EH (cell line): ENCODE measurements at regions not wholly inside any gene's neighbourhood (a gene's known extent, or its start where the extent isn't known, plus 50 kb on each side); places are given as distances from the start of the nearest gene placed in this dataset.

Experiments
- DNase-seq: peaks from one replicate; pipeline ENCODE4 v3.0.0-alpha.2; 2015; ENCODE audit warnings: low read depth

DNA sequence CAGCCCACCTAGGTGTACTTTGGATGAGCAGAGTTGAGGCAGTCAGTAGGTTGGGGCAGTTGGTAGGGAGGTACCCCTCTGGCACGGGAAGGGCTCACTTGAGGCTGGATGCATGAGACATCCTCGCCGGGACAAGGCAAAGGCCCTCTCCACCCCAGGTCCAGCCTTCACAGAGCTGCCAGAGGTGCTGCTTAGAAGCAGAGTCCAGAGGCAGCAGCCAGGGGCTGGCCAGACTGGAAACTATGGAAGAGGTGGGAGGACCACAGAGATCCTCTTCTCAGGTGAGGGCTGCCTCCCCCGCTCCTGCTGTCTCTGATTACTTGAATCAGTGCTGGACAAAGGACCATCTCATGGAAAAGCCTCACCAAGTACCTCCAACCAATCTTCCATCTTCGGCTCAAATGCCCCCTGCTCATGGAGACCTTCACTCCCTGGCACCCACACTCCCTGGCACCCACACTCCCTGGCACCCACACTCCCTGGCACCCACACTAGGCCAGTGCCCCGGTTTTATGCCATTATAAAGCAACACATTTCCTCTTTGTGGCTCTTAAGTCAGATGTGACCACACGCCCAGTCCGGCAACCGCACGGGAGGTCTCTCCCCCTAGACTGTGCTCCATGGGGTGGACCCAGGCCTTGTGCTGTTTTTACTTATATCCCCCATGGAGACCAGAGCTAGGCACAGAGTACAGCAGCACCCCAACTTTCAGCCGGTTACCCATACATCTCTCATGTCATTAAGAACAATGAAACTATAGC is 100.1 kb downstream of the YTHDF1 start:
- no peak for DNase-seq

DNA sequence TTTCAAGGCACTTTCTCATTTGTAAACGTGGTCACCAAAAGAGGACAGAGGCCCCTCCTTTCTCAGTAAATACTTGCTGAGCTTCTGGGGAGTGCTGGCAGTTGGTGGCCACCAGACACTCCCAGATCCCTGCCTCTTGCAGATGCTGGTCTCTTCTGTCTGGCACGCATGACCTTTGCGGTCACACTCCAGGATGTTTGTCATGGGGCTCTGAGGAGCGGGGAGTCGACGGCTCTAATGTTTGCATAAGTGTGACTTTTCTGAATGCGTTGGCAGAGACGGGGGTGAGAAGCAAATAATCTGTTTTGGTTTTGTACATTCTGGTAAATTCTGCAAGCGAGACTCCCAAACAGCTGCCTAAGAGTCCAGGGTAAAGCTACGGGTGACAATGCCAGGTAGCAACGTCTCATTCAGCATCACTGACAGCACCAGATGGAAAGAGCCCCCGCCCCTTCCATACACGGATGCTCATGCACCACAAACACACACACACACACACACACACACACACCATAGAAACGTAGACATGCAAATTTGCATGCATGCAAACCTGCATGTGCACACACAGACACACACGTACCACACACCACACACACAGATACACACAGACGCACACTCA is 101.1 kb downstream of the YTHDF1 start:
- DNase-seq = no peak

DNA sequence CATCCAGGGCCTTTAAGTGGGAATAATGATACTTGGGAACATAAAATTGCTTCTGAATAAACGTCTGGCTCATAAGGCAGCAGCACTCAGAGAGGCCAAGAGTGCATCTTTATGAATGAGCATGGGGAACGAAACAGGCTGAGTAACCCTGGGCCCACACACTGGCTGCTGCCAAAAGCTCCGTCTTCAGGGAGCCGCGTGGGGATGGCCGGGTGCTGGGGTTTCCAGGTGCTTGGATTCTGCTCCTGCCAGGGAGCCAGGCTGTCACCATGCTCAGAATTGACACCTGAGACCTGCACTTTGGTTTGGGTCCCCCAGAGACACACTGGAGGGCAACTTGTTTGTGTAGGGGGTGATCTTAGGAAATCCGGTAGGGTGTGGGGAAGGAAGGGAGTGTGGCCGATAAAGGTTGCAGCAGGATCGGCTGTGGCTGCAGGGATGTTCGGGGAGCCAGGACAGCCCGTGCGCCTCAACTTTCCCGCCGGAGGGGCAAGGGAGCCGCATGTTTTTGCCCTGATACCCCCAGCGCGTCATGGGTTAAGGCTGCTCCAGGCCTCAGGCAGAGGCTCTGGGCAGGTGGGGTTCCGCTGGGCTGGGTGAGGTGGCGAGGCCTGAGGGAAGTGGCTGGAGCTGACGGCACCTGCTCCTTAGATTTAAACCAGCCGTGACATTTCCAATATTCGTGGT is 101.8 kb downstream of the YTHDF1 start:
- no peak for DNase-seq

DNA sequence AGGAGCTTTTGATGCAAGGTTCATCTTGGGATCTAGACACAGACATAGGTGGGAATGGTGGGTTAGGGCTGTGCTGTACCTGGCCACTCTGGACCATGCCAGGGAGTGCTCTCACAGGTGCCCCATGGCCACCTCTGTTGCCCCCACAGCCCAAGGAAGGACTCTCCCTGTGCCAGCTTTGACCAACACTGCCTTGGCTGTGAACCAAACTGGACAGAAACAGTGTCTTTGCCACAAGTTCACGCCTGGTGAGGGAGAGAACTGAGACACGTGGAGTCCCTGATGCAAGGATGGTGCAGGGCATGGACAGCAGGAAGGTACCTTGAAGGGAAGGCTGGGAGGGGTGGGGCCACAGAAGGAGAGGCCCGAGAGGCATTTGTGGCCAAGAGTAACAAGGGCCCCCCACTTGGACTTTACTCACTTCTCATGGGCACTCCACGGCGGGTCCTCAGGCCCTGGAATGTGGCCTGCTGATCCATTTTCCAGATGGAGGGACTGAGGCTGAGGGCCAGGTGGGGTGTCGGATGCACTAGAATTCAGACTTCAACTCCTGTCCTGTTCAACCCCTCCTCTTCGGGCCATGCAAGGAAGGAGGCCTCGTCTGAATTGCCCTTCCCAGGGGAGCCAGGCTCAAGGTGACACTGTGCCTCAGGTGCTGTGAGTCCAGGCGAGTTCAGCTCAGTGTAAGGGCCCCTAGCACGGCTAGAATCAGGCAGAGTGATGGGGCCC is 103.3 kb downstream of the YTHDF1 start:
- no peak for DNase-seq

DNA sequence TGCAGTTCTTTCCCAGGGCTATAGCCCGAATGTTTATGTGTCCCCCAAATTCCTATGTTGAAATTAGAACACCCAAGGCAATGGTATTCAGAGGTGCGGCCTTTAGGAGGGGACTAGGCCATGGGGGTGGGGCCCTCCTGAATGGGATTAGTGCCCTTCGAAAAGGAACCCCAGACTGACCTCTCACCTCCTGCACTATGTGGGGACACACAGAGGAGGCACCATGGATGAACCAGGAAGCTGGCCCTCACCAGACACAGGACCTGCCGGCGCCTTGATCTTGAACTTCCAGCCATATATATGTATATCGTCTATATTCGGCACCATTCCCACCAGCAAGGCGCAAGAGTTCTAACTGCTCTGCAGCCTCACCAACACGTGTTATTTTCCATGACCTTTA is 101.5 kb upstream of the BHLHE23 start:
- no peak for DNase-seq

DNA sequence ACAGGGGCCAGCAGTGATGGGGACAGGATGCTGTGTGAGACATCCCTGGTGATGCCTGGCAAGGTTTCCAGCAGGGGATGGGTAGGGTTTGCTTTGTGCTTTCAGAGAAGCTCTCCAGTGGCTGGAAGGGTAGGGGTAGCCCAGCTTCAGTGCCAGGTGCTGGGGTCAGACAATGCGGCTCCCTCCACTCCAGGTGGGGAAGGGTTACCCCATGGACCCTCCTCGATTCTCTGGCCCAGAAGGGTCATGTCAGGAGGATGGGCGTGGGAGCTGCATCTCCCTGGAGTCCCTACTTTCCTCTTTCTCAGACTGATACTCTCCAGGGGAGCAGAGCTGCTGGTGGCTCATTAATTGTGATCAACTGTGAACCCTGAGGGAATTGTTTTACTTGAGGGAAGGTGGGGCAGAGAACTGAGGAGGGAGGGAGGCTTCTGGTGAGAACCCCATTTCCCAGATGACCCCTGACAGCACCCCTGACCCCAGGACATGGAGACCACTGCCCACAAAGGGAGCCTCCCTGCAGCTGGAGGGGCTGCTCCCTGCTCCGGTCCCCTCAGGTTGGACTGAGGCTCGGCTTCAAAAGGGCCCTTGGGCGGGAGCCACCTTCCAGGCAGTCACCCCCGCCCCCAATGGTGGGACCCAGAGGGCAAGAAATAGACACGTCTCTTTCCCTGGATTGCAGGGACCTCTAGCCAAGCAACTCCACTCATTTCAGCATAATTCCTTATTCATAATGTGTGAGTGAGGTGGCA is 100.9 kb upstream of the BHLHE23 start:
- DNase-seq = no peak

DNA sequence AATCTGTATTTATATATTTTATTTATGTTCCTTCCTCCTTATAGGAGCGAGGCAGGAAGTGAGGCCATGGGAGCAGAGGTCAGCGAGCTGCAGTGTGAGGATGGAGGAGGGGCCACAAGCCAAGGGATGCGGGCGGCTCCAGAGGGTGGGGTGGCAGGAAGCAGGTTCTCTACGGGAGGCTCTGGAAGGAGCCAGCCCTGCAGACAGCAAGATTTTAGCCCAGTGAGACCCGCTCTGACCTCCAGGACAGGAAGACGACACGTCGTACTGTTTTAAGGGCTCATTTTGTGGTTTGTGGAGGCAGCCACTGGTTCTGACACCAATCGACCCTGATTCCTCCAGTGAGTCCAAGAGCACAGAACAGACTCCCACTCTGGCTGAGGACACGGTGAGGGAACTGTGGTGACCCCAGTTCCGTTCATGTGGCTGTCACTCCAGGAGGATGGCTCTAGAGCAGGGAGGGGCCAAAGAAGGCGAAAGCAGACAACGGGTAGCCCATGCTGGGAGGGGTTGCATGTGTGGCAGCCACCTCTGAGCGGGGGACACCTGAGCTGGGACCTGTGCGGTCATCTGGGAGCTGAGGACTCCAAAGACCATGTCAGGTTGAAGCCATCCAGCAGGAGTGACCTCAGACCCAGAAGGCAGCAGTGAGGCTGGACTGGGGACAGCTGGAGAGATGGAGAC is 100.1 kb upstream of the BHLHE23 start:
- no peak for DNase-seq

DNA sequence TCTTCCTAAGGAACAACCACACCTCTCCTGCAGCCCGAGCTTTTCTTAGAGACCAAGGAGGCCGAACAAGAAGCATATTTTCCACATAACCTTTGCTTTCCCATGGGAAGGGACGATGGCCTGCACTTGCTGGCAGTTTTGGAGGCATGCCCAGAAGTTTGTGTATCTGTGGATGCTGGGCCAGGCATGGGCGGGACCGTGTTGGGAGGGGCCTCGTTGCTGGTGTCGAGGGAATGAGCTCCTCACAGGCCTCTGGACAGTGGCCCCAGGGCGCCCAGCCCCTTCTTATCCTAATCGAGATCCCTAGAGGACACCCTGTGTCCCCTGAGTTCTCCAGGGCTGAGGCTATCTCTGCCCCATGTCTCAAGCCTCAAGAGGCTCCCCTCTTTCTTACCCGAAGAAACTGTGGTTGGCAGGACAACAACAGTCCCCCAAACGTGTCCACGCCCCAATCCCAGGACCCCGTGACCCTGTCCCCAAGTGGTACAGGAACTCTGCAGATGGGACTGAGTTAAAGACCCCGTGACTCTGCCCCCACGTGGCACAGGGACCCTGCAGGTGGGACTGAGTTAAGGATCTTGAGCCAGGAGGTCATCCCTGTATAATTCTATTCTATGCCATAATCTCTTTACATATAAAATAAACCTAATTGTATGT is 99.5 kb upstream of the BHLHE23 start:
- peak; percentile 40 for DNase-seq

DNA sequence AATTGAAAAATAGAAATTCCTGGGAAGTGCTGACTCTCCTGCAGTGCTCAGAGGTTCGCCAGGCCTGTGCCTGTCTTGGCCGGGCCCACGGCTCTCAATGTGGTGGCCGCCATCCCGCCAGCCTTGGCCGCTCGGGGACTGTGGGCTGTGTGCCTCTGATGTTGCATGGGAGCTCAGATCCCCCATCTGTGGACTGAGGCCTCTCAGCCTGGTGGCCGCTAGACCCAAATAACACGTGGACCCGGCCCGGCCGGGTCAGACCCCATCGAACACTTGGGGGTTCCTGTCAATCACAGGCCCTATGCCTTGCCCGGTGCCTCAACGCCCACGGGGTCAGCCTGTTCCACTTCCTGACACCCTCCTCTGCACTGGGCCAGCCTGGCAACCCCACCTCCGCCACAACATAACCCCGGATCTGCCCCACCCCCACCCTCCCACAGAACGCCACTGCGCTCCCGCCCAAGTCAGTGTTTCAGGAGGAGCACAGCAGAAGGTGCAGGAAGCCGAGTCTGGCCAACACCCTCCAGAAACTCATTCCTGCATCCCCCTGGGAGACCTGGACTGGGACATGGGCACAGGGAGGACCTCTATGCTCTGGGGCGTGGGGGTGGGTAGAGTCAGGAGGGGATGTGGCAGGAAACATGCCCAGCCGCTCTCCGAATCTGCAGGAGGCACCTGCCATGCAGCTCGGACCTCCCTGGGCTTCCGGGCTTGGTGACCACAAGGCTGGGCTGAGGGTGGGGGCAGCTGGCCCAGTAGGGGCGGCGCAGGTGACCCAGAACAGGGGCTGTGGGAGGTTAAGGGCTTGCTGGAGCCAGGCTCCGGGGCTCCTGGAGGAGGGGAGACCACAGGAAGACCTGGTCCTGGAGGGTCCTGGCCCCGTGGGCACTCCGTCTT is 98.7 kb upstream of the BHLHE23 start:
- DNase-seq = no peak

DNA sequence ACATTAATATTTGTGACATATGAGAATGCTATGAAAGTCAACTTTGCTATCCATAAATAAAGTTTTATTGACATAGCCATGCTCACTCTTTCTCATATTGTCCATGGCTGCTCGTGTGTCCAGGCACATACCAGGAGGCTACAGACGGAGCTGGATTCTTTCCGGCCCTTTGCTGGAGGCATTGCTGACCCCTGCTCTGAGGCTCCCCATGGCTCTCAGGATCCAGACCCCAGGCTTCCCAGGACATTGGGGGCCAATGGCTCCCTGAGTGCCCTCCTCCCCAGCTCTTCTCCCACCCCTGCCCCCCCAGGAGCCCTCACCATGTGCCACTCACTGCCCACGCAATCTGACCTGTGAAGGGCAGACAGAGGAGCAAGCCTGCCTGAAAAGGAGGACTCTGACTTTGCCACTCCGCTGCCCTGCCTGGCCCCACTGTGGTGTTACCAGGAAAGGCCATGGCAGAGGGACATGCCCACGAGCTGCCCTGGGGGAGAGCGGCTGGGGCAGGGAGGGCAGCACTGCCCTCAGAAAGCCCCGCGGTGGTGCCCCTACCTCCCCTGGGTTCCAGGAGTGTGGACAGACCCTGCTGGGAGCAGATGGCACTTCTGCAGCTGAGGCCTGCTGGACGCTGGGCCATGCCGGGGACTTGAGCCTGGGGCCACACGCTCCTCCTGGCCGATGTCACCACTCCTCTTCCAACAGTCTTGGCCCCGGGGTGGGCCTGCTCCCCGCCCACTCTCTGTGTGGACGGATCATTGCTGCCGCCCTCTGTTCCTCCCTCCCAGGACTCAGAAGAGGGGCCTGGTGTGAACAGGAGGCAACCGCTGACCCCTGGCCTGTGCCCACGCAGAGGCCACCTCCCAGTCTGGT is 97.8 kb upstream of the BHLHE23 start:
- DNase-seq = no peak

DNA sequence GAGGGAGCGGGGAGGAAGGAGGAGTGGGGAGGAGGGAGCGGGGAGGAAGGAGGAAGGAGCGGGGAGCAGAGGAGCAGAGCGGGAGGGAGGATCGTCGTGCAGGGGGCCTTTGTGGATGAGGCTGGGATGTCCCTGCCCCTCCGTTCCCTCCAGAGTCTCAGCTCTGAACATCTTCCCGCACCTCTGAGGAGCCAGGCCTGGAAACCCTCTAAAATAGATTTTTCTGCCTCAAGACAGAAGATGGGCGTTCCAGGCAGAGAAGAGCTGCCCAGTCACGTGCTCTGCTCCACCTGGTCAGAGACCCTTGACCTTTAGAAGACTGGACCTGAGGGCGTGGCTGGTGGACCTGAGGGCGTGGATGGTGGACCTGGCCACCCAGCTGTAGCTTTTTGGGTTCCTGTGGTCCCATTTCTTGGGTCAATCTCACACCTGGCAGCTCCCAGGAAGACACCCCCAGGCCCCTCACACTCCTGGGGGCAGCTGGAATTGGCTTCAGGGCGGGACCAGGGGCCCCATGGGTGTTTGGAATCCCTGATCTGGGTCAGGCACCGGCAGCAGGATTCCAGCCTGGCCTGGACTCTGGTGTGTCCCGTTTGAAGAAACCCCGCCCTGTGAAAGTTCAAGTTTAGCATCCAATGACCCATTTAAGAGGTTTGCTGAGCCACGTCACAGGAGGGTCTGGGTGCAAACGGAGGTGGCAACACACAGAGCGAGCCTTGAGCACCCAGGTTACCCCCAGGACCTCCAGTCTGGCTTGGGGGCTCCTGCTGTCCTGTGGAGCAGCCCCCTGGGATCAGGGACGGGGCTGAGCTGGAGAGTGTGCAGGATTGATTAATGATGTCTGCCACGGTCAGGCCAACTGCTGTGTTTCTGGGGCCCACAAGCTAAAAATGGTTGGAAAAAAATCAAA is 96.9 kb upstream of the BHLHE23 start:
- peak; percentile 16 for DNase-seq

DNA sequence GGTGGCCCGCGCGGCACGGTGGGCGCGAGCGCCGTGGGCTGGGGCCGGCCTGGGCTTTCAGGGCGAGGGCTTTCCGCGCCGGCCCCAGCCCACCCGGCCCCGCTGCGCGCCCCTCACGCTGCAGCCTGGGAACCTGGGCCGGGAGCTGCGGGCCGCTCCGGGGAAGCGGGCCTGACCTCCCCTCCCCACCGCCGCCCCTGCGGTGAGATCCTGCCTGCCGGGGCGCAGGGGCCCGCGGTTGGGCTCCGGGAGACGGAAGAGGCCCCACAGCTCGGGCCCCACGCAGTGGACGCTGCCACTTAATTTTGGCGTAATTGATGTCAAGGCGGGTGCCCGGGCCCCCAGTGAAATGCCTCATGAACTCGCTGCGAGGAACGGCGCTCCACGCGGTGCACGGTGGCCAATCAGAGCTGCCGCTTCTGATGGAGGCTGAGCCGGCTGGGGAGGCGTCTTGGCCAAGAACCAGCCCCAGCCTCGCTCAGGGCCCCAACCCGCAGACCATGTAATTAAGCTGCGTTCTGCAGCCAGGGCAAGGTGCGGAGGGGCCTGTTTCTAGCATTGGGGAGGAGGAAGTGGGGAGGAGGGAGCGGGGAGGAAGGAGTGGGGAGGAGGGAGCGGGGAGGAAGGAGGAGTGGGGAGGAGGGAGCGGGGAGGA is 96.1 kb upstream of the BHLHE23 start:
- peak; percentile 51 for DNase-seq

DNA sequence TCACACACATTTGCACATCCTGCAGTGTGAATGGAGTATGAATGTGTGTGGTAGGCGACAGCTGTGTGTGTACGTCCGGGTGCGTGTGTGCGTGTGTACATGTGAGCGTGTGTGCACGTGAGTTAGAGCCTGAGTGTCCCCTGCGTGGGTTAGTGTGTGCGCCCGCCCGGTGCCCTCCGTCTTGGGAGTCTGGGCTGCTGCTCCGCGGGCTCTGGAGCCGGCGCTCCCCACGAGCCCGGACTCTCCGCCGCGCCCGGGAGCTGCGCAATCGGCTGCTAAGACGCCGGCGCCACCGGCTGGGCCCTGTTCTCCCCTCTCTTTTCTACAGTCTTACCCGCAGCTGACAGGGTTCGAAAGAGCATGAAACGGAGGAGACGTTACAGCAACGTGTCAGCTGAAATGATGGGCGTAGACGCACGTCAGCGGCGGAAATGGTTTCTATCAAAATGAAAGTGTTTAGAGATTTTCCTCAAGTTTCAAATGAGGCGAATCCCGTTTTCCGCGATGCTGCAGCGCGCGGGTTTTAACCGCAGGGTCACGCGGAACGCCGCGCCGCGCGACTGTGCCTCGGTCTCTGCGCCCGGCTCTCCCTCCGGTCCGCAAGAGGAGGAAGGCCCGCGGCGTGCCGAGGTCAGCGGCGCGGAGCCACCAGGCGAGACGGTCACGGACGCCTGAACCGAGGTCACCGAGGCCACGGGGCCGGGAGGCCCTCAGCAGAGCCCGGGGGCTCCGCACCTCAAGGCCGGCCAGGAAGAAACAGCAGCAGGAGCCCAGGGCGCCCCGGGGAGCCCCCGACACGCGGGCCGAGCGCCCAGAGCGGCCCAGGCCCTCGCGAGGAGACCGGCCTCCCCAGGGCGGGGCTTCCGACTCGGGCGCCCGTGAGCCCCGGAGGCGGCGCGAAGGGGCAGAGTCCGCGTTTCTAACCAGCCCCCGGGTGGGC is 95.3 kb upstream of the BHLHE23 start:
- DNase-seq = peak; percentile 59

DNA sequence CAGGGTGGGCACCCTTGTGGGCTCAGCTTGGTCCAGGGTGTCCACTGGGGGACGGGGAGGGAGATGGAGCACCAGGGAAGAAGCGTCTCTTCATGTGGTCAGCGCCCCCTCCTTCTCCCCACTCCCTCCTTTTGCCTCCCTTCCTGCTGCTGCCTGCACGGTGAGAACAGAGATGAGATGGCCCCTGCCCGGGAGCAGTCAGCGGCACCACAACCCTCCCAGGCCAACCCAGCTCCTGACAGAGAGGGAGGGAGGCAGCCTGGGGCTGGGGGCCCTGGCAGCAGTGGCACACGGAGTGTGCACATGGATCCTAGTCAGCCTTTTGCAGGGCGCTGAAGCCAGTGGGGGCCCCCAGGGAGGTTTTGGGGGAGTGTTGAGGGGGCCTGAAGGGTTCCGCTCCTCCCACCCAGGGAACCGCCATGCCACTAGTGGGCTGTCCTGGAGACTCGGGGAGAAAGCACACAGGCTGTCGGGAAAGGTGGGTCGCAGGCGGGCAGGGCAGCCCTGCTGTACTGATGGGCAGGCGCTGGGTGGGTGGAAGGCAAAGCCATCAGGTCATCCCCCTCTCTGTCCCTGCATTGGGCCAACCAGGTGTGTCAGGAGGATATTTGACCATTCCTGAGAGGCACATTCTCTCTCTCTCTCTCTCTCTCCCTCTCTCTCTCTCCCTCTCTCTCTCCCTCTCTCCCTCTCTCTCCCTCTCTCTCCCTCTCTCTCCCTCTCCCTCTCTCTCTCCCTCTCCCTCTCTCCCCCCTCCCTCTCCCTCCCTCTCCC is 94.3 kb upstream of the BHLHE23 start:
- DNase-seq = no peak
